K562 (cell line): ENCODE measurements at regions not wholly inside any gene's neighbourhood (a gene's known extent, or its start where the extent isn't known, plus 50 kb on each side); places are given as distances from the start of the nearest gene placed in this dataset.
A peak's percentile ranks its signal among the peaks of the same experiment; 100 is the strongest.

ENCODE experiments used
- BRF1 ChIP-seq: IDR thresholded peaks from 3 replicates; pipeline ENCODE4 v1.6.1; 2011; ENCODE audit warnings: borderline replicate concordance, mild to moderate bottlenecking; ENCODE audit not compliant: insufficient read length; ENCODE audit errors: extremely low read depth
- CREM ChIP-seq: IDR thresholded peaks from 2 replicates; pipeline ENCODE4 v1.6.1; 2014; ENCODE audit warnings: antibody characterized with exemption, low read depth
- HDAC1 ChIP-seq, 2 experiments: fragments of 450-650 bp; IDR thresholded peaks; 2 replicates each; pipeline ENCODE4 v1.6.1; 2016 to 2017; ENCODE audit warnings: inconsistent platforms in 1 of 2, mild to moderate bottlenecking in 1 of 2, moderate library complexity in 1 of 2
- IFI16 ChIP-seq: fragments of 250-450 bp; sonication (Bioruptor Pico); IDR thresholded peaks from 2 replicates; pipeline ENCODE4 v2.1.2; 2022; ENCODE audit warnings: mild to moderate bottlenecking, inconsistent platforms
- MECOM ChIP-seq: fragments of 250-450 bp; sonication (Bioruptor Pico); IDR thresholded peaks from 2 replicates; pipeline ENCODE4 v1.8.0; 2022; ENCODE audit warnings: inconsistent platforms
- MTF1 ChIP-seq: fragments of 250-450 bp; sonication (Bioruptor Pico); IDR thresholded peaks from 2 replicates; pipeline ENCODE4 v1.9.0; 2021; ENCODE audit warnings: moderate library complexity, mild to moderate bottlenecking, inconsistent platforms, borderline replicate concordance
- NKRF ChIP-seq: fragments of 450-650 bp; IDR thresholded peaks from 2 replicates; pipeline ENCODE4 v1.6.1; 2016; ENCODE audit warnings: borderline replicate concordance
- SIX5 ChIP-seq, 2 experiments: IDR thresholded peaks; 2 replicates each; pipeline ENCODE4 v1.6.1; 2011; ENCODE audit warnings: low read length in 2 of 2, borderline replicate concordance in 1 of 2, low read depth in 1 of 2, mild to moderate bottlenecking in 1 of 2, moderate library complexity in 1 of 2; ENCODE audit not compliant: insufficient read depth in 1 of 2
- ZMIZ1 ChIP-seq, 2 experiments: fragments of 150-350 bp in 1 of 2; IDR thresholded peaks; 2 replicates each; pipeline ENCODE4 v1.6.1; 2012 to 2016; ENCODE audit warnings: low read depth in 2 of 2, low read length in 2 of 2, mild to moderate bottlenecking in 1 of 2, moderate library complexity in 1 of 2
- ZNF592 ChIP-seq: fragments of 450-650 bp; IDR thresholded peaks from 2 replicates; pipeline ENCODE4 v1.6.1; 2017; ENCODE audit warnings: antibody characterized with exemption, mild to moderate bottlenecking

GRCh38 chr3:171511450-171511849 lies 51.2 kb upstream of the TNIK start (continued):
- TF ChIP-seq ZMIZ1 (IDR thresholded peaks at IDR 0.05; ENCODE audit: low read depth in 2 of 2, low read length in 2 of 2) (no peak), CREM (0 out of 2 replicates have a peak, but pooled peaks have one; percentile 23), BRF1 (no peak), MTF1 (no peak), SIX5 (IDR thresholded peaks at IDR 0.05; ENCODE audit: borderline replicate concordance in 1 of 2, insufficient read depth in 1 of 2, low read depth in 1 of 2, low read length in 2 of 2) (no peak), ZNF592 (peak; percentile 60; the same call in 1 of the 2 replicates), HDAC1 (IDR thresholded peaks at IDR 0.05) (no peak), IFI16 (CRISPR knock-in tag) (no peak), MECOM (CRISPR knock-in tag) (0 out of 2 replicates have a peak, but pooled peaks have one; percentile 28), NKRF (no peak)
